Fibroblast of mammary gland (primary cell): ENCODE measurements at regions not wholly inside any gene's neighbourhood (a gene's known extent, or its start where the extent isn't known, plus 50 kb on each side); places are given as distances from the start of the nearest gene placed in this dataset.

Experiments used
- DNase-seq: peaks from one replicate; pipeline ENCODE4 v3.0.0-alpha.2; 2010; ENCODE audit warnings: low read depth
- H3K4me3 ChIP-seq: 2 replicates; pipeline ENCODE4 v1.5.1; 2011; ENCODE audit warnings: low read depth, mild to moderate bottlenecking, low read length, moderate library complexity; ENCODE audit not compliant: control insufficient read depth
- CTCF ChIP-seq: conservative IDR thresholded peaks from 2 replicates; pipeline ENCODE4 v1.5.1; 2011; ENCODE audit warnings: low read depth, low read length, inconsistent platforms; ENCODE audit not compliant: control insufficient read depth, insufficient read depth

GRCh38 chr9:80791836-80792235 lies 897.5 kb downstream of the TLE1 start:
- TF ChIP-seq CTCF = no peak
- DNase-seq = no peak
- no peak overlapping the region for H3K4me3 ChIP-seq

- DNase-seq = no peak
- TF ChIP-seq CTCF = no peak
- H3K4me3 ChIP-seq = no peak overlapping the region
Measured at GRCh38 chr9:80790764-80791163, 898.6 kb downstream of the TLE1 start.

GRCh38 chr9:80789831-80790230 lies 899.5 kb downstream of the TLE1 start:
- DNase-seq = no peak
- TF ChIP-seq CTCF = no peak
- H3K4me3 ChIP-seq = no peak overlapping the region

GRCh38 chr9:80787636-80788035 lies 901.7 kb downstream of the TLE1 start:
- TF ChIP-seq CTCF = no peak
- no peak for DNase-seq
- no peak overlapping the region for H3K4me3 ChIP-seq

- H3K4me3 ChIP-seq = no peak overlapping the region
- no peak for TF ChIP-seq CTCF
- no peak for DNase-seq
Measured at GRCh38 chr9:80784647-80785046, 904.7 kb downstream of the TLE1 start.

- TF ChIP-seq CTCF = no peak
- DNase-seq = no peak
- H3K4me3 ChIP-seq = no peak overlapping the region
Measured at GRCh38 chr9:80775971-80776370, 913.4 kb downstream of the TLE1 start.

GRCh38 chr9:80775530-80775929 lies 913.8 kb downstream of the TLE1 start:
- no peak for TF ChIP-seq CTCF
- no peak overlapping the region for H3K4me3 ChIP-seq
- peak; percentile 2 for DNase-seq
